Erythroblast (primary cell): ENCODE measurements at regions not wholly inside any gene's neighbourhood (a gene's known extent, or its start where the extent isn't known, plus 50 kb on each side); places are given as distances from the start of the nearest gene placed in this dataset.

Experiments
- GATA1 ChIP-seq: IDR thresholded peaks from 2 replicates; pipeline ENCODE4 v1.6.1; 2011; ENCODE audit warnings: low read depth, mild to moderate bottlenecking, control low read depth, low read length, moderate library complexity
- POLR2A ChIP-seq: IDR thresholded peaks from 2 replicates; pipeline ENCODE4 v1.6.1; 2011; ENCODE audit warnings: mild to moderate bottlenecking, low read length

- TF ChIP-seq GATA1 (no peak), POLR2A (no peak)
Measured at GRCh38 chr9:104345061-104345460, 159.0 kb upstream of the OR13F1 start.
